NT2/D1 (cell line): ENCODE measurements at regions not wholly inside any gene's neighbourhood (a gene's known extent, or its start where the extent isn't known, plus 50 kb on each side); places are given as distances from the start of the nearest gene placed in this dataset.
"Not testable (repeated sequence)": the region's sequence is repeated elsewhere in the genome, so short reads cannot be mapped to it uniquely, and the experiment has no call there.

Experiments
- DNase-seq: peaks from one replicate; pipeline ENCODE4 v3.0.0-alpha.2; 2011; ENCODE audit warnings: low read depth, low spot score
- H3K27me3 ChIP-seq: 2 replicates; pipeline ENCODE4 v1.6.0; 2011; ENCODE audit warnings: mild to moderate bottlenecking; ENCODE audit not compliant: insufficient read length, insufficient read depth
- H3K36me3 ChIP-seq: 2 replicates; pipeline ENCODE4 v1.6.1; 2011; ENCODE audit warnings: mild to moderate bottlenecking, low read length, mixed read lengths; ENCODE audit not compliant: insufficient read depth, insufficient read length
- H3K4me1 ChIP-seq: 2 replicates; pipeline ENCODE4 v1.5.1; 2011; ENCODE audit not compliant: insufficient read depth, insufficient read length
- H3K4me3 ChIP-seq: 2 replicates; pipeline ENCODE4 v1.5.1; 2011; ENCODE audit warnings: low read depth; ENCODE audit not compliant: insufficient read length
- H3K9ac ChIP-seq: 2 replicates; pipeline ENCODE4 v1.6.0; 2011; ENCODE audit warnings: low read depth; ENCODE audit not compliant: insufficient read length
- H3K9me3 ChIP-seq: 2 replicates; pipeline ENCODE4 v1.5.1; 2011; ENCODE audit warnings: mild to moderate bottlenecking, low read length; ENCODE audit not compliant: insufficient read depth
- SUZ12 ChIP-seq: IDR thresholded peaks from 2 replicates; pipeline ENCODE4 v1.6.1; 2011; ENCODE audit not compliant: insufficient read length, insufficient read depth; ENCODE audit errors: extremely low read depth
- YY1 ChIP-seq: IDR thresholded peaks from 2 replicates; pipeline ENCODE4 v1.6.1; 2011; ENCODE audit not compliant: insufficient read length, insufficient read depth
- ZNF274 ChIP-seq: IDR thresholded peaks from 2 replicates; pipeline ENCODE4 v1.6.1; 2011; ENCODE audit warnings: mild to moderate bottlenecking, low read depth, low read length

DNA sequence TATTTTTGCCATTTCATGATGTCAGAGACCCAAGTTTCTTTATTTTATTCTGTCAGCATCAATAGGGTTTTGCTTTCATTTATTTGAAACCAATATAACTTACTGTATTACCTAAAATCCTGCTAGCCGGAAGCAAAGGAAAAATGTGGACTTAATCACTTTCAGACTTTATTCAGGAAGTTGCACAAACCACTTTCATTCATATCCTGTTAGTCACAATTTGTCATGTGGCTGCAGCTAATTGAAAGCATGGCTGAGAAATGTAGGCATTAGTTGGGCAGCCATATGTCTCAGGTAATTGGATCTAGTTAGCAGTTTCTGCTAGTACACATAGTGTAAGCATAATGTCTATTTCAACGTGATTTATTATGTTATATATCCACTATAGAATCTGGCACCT lies 462.3 kb upstream of the SGO1 start:
- TF ChIP-seq YY1 (no peak), ZNF274 (no peak), SUZ12 (no peak)
- Histone ChIP-seq H3K4me3 (no peak overlapping the region), H3K4me1 (no peaks in the 10 kb centered on the region), H3K9ac (no peak overlapping the region), H3K9me3 (no peaks in the 10 kb centered on the region), H3K36me3 (no peaks in the 10 kb centered on the region), H3K27me3 (no peaks in the 10 kb centered on the region)
- DNase-seq: no peak

DNA sequence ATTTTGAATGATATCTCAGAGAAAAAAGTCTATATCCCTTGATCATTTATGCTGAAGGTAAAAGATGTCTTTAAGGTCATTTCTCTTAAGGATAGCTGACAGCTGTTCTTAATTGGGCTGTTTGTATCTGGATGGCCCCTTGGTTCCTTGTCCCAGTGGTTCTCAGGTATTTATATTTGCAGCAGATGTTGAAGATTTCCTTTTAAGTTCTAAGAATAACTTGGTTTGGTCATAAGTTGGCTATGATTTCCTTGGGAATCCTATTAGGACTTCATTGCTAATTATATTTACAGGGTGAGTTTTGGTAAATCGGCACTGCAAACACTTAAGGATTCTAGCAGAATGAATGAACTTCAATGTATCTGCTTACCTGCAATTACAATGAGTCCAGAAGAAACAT lies 460.4 kb upstream of the SGO1 start:
- DNase-seq: no peak
- no peaks in the 10 kb centered on the region for H3K4me1 ChIP-seq
- no peak for TF ChIP-seq SUZ12
- TF ChIP-seq YY1: no peak
- TF ChIP-seq ZNF274: no peak
- no peaks in the 10 kb centered on the region for H3K9me3 ChIP-seq
- no peak overlapping the region for H3K9ac ChIP-seq
- H3K27me3 ChIP-seq: no peaks in the 10 kb centered on the region
- H3K36me3 ChIP-seq: no peaks in the 10 kb centered on the region
- no peak overlapping the region for H3K4me3 ChIP-seq

DNA sequence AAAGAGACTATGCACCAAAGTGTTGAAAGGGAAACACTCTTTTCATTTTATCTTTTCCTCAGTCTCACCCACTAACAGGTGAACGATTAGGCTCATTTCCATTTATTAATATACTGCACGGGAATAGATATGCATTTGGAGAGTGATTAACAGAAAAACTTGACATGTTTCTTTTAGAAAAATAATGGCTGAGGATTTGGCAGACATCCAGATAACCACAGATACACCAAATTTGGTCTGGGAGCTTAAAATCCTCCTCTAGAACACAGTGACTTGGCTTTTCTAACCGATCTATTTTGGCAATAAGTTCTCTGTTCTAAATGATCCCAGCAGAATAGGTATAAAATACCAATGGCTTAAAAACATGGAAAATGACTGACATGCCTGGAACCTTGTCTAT lies 459.3 kb upstream of the SGO1 start:
- Histone ChIP-seq H3K4me3 (no peak overlapping the region), H3K36me3 (no peaks in the 10 kb centered on the region), H3K27me3 (no peaks in the 10 kb centered on the region), H3K9ac (no peak overlapping the region), H3K9me3 (no peaks in the 10 kb centered on the region), H3K4me1 (no peaks in the 10 kb centered on the region)
- TF ChIP-seq YY1 (no peak), SUZ12 (no peak), ZNF274 (no peak)
- no peak for DNase-seq

DNA sequence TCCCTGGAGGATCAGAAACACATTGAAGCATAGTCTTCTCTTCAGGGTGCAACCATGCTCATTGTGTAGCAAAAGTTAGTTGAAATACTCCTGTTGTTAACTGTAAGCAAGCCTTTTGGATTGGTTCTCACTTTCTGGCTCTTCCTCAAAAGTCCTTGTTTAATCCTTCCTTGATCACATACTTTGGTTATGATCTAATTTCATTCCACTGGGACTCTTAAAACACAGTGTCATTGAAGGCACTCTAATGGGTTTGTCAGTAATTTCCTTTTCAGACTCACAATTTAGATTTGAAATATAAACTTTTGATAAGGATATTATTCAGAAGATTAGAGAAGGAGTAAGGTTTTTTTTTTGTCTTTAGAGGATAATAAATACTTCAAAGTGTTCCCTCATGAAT lies 451.7 kb upstream of the SGO1 start:
- Histone ChIP-seq H3K9me3 (no peaks in the 10 kb centered on the region), H3K4me3 (no peak overlapping the region), H3K36me3 (no peaks in the 10 kb centered on the region), H3K4me1 (no peaks in the 10 kb centered on the region), H3K9ac (no peak overlapping the region), H3K27me3 (no peaks in the 10 kb centered on the region)
- DNase-seq: no peak
- TF ChIP-seq ZNF274 (no peak), YY1 (no peak)

DNA sequence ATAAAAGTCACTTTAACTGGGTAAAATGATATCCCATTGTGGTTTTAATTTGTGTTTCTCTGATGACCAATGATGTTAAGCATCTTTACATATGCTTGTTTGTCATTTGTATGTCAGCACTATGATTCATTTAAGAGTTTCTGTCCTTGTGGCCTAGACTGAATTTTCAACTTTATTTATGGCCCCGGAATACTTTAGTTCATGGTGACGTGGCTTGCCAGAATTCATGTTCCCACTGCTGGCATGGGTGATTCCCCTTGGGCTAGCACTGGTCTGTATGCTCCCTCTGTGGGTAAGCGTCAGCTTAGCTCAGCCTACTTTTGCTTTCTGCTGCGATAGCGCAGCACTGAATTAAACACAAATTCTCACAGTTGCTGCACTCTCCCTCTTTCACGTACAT lies 436.3 kb upstream of the SGO1 start:
- no peaks in the 10 kb centered on the region for H3K36me3 ChIP-seq
- no peaks in the 10 kb centered on the region for H3K4me1 ChIP-seq
- H3K27me3 ChIP-seq: no peaks in the 10 kb centered on the region
- no peak overlapping the region for H3K9ac ChIP-seq
- no peaks in the 10 kb centered on the region for H3K9me3 ChIP-seq
- no peak overlapping the region for H3K4me3 ChIP-seq
- no peak for DNase-seq
- TF ChIP-seq ZNF274 (no peak), YY1 (no peak), SUZ12 (no peak)

DNA sequence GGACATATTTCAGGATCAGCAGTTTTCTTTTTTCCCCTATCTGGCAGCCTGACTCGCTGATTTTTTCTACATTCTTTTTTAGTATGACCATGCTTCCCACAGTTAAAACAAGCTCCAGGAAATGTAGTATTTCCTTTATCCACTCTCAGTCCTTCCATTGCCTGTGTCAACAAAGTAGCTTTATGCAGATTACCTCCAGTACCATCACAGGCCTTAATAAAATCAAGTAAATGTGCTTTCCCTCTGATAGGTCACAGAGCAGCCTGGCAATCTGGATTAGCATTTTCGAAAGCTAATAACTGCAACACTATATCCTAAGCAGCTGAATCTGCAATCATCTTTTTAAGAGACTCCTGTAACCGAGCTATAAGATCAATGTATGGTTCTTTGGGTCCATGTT lies 432.6 kb upstream of the SGO1 start:
- not testable (repeated sequence) for H3K9ac ChIP-seq, H3K36me3 ChIP-seq, H3K4me3 ChIP-seq, H3K9me3 ChIP-seq, DNase-seq, H3K4me1 ChIP-seq, H3K27me3 ChIP-seq

DNA sequence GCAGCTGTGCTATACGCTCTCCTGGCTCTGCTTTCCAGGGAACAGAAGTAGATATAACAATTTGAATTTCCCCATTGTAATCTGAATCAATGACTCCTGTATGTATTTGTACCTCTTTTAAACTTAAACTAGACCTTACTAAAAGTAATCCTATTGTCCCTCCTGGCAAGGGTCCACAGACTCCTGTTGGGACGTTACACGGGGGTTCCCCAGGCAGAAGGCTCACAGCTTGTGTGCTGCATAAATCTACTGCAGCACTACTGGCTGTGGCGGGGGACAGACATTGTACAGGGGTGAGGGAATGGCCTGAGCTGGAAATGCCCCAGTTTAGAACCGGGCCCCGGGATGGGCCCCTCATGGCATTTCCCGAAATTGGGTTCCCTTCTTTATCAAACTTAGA lies 432.2 kb upstream of the SGO1 start:
- H3K9ac ChIP-seq, H3K36me3 ChIP-seq, DNase-seq, H3K27me3 ChIP-seq, H3K4me1 ChIP-seq, H3K4me3 ChIP-seq: not testable (repeated sequence)
- H3K9me3 ChIP-seq: peaks cover 12% of the 10 kb centered on the region

DNA sequence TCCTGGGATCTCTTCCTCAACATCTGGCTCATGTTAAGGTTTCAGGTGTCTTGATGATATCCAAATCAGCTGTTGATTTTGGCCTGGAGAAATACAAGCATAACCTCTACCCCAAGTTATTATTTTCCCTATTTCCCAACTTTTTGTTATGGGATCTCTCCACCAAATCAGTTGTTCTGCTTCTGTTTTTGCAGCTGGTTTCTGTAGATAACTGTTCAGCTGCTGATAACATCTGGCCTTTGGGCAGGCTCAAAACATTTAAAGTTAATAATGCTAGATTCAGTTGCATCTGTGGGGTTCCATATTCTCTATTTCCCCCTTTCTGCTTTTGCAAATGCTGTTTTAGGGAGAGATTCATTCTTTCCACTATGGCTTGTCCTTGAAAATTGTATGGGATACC lies 430.0 kb upstream of the SGO1 start:
- H3K9me3 ChIP-seq: peaks cover 29% of the 10 kb centered on the region
- H3K4me1 ChIP-seq: not testable (repeated sequence)

More for the DNA sequence above, 430.0 kb upstream of the SGO1 start:
- not testable (repeated sequence) for H3K27me3 ChIP-seq, H3K9ac ChIP-seq, H3K4me3 ChIP-seq, H3K36me3 ChIP-seq, DNase-seq
